ENCODE measurements at regions not wholly inside any gene's neighbourhood (a gene's known extent, or its start where the extent isn't known, plus 50 kb on each side); places are given as distances from the start of the nearest gene placed in this dataset.

DNA sequence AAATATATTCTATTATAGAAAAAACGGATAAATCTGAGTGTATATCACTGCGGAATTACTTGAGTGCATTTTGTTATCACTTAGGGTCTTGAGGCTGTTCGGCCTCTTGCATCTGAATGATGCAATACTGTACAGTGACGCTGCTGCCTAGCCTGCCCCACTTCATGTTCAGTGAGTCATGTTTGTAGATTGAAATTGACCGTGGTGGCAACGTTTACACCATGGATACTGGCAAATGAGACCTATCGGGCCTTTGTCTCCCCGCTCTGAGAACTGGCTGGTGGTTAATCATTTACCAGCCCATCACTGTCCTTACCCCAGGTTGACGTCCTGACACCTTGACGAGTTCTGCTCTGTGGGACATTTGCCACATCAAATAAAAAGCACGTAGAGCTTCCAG lies 510.1 kb upstream of the ADAMTS16 start:
- no peak for ATAC-seq
- H3K27me3 Mint-ChIP-seq (ENCODE audit: insufficient read depth, low read depth, poor library complexity) = no peaks in the 10 kb centered on the region

More for the DNA sequence above, 510.1 kb upstream of the ADAMTS16 start:
- Mint-ChIP-seq H3K9me3 (no peaks in the 10 kb centered on the region), H3K36me3 (ENCODE audit: low read depth) (no peaks in the 10 kb centered on the region), H3K4me3 (no peak overlapping the region), H3K27ac (no peak overlapping the region), H3K4me1 (peaks cover 8% of the 10 kb centered on the region)
- Histone ChIP-seq H3F3A (replicated peaks; ENCODE audit: low read depth) (no peaks in the 10 kb centered on the region), H3K4me3 (no peak overlapping the region), H3K79me2 (replicated peaks; ENCODE audit: insufficient read depth) (no peaks in the 10 kb centered on the region), H4K20me1 (replicated peaks; ENCODE audit: insufficient read depth) (no peaks in the 10 kb centered on the region), H3K27ac (ENCODE audit: low read depth) (no peak overlapping the region), H3K4me2 (no peak overlapping the region), H3K4me1 (ENCODE audit: insufficient read depth) (no peaks in the 10 kb centered on the region; the same call in 1 of the 2 replicates), H3K9me2 (ENCODE audit: insufficient read depth) (no peaks in the 10 kb centered on the region), H3K27me3 (ENCODE audit: insufficient read depth) (no peaks in the 10 kb centered on the region), H2AFZ (no peak overlapping the region), H3K36me3 (ENCODE audit: insufficient read depth) (no peaks in the 10 kb centered on the region)
- DNase-seq (ENCODE audit: low spot score) = no peak
- TF ChIP-seq CREB1 (CRISPR knock-in tag; IDR thresholded peaks at IDR 0.05; ENCODE audit: low read depth) = no peak
- TF ChIP-seq, protein P1, sequence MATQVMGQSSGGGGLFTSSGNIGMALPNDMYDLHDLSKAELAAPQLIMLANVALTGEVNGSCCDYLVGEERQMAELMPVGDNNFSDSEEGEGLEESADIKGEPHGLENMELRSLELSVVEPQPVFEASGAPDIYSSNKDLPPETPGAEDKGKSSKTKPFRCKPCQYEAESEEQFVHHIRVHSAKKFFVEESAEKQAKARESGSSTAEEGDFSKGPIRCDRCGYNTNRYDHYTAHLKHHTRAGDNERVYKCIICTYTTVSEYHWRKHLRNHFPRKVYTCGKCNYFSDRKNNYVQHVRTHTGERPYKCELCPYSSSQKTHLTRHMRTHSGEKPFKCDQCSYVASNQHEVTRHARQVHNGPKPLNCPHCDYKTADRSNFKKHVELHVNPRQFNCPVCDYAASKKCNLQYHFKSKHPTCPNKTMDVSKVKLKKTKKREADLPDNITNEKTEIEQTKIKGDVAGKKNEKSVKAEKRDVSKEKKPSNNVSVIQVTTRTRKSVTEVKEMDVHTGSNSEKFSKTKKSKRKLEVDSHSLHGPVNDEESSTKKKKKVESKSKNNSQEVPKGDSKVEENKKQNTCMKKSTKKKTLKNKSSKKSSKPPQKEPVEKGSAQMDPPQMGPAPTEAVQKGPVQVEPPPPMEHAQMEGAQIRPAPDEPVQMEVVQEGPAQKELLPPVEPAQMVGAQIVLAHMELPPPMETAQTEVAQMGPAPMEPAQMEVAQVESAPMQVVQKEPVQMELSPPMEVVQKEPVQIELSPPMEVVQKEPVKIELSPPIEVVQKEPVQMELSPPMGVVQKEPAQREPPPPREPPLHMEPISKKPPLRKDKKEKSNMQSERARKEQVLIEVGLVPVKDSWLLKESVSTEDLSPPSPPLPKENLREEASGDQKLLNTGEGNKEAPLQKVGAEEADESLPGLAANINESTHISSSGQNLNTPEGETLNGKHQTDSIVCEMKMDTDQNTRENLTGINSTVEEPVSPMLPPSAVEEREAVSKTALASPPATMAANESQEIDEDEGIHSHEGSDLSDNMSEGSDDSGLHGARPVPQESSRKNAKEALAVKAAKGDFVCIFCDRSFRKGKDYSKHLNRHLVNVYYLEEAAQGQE (IDR thresholded peaks at IDR 0.05; ENCODE audit: unreplicated experiment) = no peak
- TF ChIP-seq, protein P2, sequence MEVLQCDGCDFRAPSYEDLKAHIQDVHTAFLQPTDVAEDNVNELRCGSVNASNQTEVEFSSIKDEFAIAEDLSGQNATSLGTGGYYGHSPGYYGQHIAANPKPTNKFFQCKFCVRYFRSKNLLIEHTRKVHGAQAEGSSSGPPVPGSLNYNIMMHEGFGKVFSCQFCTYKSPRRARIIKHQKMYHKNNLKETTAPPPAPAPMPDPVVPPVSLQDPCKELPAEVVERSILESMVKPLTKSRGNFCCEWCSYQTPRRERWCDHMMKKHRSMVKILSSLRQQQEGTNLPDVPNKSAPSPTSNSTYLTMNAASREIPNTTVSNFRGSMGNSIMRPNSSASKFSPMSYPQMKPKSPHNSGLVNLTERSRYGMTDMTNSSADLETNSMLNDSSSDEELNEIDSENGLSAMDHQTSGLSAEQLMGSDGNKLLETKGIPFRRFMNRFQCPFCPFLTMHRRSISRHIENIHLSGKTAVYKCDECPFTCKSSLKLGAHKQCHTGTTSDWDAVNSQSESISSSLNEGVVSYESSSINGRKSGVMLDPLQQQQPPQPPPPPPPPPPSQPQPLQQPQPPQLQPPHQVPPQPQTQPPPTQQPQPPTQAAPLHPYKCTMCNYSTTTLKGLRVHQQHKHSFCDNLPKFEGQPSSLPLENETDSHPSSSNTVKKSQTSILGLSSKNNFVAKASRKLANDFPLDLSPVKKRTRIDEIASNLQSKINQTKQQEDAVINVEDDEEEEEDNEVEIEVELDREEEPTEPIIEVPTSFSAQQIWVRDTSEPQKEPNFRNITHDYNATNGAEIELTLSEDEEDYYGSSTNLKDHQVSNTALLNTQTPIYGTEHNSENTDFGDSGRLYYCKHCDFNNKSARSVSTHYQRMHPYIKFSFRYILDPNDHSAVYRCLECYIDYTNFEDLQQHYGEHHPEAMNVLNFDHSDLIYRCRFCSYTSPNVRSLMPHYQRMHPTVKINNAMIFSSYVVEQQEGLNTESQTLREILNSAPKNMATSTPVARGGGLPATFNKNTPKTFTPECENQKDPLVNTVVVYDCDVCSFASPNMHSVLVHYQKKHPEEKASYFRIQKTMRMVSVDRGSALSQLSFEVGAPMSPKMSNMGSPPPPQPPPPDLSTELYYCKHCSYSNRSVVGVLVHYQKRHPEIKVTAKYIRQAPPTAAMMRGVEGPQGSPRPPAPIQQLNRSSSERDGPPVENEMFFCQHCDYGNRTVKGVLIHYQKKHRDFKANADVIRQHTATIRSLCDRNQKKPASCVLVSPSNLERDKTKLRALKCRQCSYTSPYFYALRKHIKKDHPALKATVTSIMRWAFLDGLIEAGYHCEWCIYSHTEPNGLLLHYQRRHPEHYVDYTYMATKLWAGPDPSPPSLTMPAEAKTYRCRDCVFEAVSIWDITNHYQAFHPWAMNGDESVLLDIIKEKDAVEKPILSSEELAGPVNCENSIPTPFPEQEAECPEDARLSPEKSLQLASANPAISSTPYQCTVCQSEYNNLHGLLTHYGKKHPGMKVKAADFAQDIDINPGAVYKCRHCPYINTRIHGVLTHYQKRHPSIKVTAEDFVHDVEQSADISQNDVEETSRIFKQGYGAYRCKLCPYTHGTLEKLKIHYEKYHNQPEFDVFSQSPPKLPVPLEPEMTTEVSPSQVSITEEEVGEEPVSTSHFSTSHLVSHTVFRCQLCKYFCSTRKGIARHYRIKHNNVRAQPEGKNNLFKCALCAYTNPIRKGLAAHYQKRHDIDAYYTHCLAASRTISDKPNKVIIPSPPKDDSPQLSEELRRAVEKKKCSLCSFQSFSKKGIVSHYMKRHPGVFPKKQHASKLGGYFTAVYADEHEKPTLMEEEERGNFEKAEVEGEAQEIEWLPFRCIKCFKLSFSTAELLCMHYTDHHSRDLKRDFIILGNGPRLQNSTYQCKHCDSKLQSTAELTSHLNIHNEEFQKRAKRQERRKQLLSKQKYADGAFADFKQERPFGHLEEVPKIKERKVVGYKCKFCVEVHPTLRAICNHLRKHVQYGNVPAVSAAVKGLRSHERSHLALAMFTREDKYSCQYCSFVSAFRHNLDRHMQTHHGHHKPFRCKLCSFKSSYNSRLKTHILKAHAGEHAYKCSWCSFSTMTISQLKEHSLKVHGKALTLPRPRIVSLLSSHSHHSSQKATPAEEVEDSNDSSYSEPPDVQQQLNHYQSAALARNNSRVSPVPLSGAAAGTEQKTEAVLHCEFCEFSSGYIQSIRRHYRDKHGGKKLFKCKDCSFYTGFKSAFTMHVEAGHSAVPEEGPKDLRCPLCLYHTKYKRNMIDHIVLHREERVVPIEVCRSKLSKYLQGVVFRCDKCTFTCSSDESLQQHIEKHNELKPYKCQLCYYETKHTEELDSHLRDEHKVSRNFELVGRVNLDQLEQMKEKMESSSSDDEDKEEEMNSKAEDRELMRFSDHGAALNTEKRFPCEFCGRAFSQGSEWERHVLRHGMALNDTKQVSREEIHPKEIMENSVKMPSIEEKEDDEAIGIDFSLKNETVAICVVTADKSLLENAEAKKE (CRISPR knock-in tag; IDR thresholded peaks at IDR 0.05) = no peak
- TF ChIP-seq STAT1 (IDR thresholded peaks at IDR 0.05; ENCODE audit: unreplicated experiment) = no peak
- TF ChIP-seq POLR2AphosphoS5 (IDR thresholded peaks at IDR 0.05; ENCODE audit: low read depth) = no peak
- TF ChIP-seq, protein P3, sequence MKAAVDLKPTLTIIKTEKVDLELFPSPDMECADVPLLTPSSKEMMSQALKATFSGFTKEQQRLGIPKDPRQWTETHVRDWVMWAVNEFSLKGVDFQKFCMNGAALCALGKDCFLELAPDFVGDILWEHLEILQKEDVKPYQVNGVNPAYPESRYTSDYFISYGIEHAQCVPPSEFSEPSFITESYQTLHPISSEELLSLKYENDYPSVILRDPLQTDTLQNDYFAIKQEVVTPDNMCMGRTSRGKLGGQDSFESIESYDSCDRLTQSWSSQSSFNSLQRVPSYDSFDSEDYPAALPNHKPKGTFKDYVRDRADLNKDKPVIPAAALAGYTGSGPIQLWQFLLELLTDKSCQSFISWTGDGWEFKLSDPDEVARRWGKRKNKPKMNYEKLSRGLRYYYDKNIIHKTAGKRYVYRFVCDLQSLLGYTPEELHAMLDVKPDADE (IDR thresholded peaks at IDR 0.05) = no peak
- no peak for TF ChIP-seq ZNF331 (CRISPR knock-in tag; IDR thresholded peaks at IDR 0.05; ENCODE audit: low read depth)
- TF ChIP-seq EZH2phosphoT487 (IDR thresholded peaks at IDR 0.05; ENCODE audit: unreplicated experiment) = no peak
- TF ChIP-seq, protein P4, sequence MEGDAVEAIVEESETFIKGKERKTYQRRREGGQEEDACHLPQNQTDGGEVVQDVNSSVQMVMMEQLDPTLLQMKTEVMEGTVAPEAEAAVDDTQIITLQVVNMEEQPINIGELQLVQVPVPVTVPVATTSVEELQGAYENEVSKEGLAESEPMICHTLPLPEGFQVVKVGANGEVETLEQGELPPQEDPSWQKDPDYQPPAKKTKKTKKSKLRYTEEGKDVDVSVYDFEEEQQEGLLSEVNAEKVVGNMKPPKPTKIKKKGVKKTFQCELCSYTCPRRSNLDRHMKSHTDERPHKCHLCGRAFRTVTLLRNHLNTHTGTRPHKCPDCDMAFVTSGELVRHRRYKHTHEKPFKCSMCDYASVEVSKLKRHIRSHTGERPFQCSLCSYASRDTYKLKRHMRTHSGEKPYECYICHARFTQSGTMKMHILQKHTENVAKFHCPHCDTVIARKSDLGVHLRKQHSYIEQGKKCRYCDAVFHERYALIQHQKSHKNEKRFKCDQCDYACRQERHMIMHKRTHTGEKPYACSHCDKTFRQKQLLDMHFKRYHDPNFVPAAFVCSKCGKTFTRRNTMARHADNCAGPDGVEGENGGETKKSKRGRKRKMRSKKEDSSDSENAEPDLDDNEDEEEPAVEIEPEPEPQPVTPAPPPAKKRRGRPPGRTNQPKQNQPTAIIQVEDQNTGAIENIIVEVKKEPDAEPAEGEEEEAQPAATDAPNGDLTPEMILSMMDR (conservative IDR thresholded peaks at IDR 0.05; ENCODE audit: low read depth in 2 of 2) = no peak
- TF ChIP-seq JUNB (IDR thresholded peaks at IDR 0.05; ENCODE audit: unreplicated experiment) = no peak
- no peak for TF ChIP-seq NANOG (IDR thresholded peaks at IDR 0.05; ENCODE audit: borderline replicate concordance)
- TF ChIP-seq EZH2 (IDR thresholded peaks at IDR 0.05; ENCODE audit: low read depth, unreplicated experiment) = no peak

Measured in GM23338 (cell line).